HepG2 (cell line): ENCODE measurements at regions not wholly inside any gene's neighbourhood (a gene's known extent, or its start where the extent isn't known, plus 50 kb on each side); places are given as distances from the start of the nearest gene placed in this dataset.

ENCODE experiments used
- ATF2 ChIP-seq: sonication (generic); formaldehyde crosslinking; IDR thresholded peaks from 2 replicates; pipeline ENCODE4 v1.4.0; 2020; ENCODE audit warnings: missing genetic modification reagents
- PCBP2 ChIP-seq: fragments of 200-400 bp; formaldehyde crosslinking; optimal IDR thresholded peaks from 2 replicates; pipeline ENCODE3; 2018; ENCODE audit warnings: low read length, low read depth; ENCODE audit not compliant: poor library complexity, severe bottlenecking
- ZNF790 ChIP-seq: sonication (generic); formaldehyde crosslinking; IDR thresholded peaks from 2 replicates; pipeline ENCODE4 v1.8.0; 2022; ENCODE audit warnings: missing genetic modification reagents, mild to moderate bottlenecking, borderline replicate concordance

- TF ChIP-seq ATF2 (CRISPR knock-in tag) (no peak), PCBP2 (no peak), ZNF790 (CRISPR knock-in tag) (no peak)
Observed at GRCh38 chr10:130844310-130844709, 467.2 kb downstream of the TCERG1L start.
